Activated CD4-positive, alpha-beta T cell treated with anti-CD3 and anti-CD28 coated beads for 24 hours (primary cell): ENCODE measurements at regions not wholly inside any gene's neighbourhood (a gene's known extent, or its start where the extent isn't known, plus 50 kb on each side); places are given as distances from the start of the nearest gene placed in this dataset.
"Not testable (repeated sequence)": the region's sequence is repeated elsewhere in the genome, so short reads cannot be mapped to it uniquely, and the experiment has no call there.

Experiments used
- DNase-seq, 2 donors: peaks; one replicate each; pipeline ENCODE4 v3.0.0-alpha.2; 2020; ENCODE audit warnings: low read depth in 2 of 2

GRCh38 chr5:89218364-89218763, 335.4 kb upstream of the MEF2C start:
- DNase-seq, result no peak

- no peak for DNase-seq
These were observed 333.6 kb upstream of the MEF2C start for GRCh38 chr5:89216606-89217005.

GRCh38 chr5:89213573-89213972, 330.6 kb upstream of the MEF2C start:
- no peak for DNase-seq

- no peak for DNase-seq
These were observed 328.9 kb upstream of the MEF2C start for GRCh38 chr5:89211836-89212235.

- DNase-seq, result no peak
These were observed 325.8 kb upstream of the MEF2C start for GRCh38 chr5:89208811-89209210.

- DNase-seq, result no peak
These were observed 325.4 kb upstream of the MEF2C start for GRCh38 chr5:89208392-89208791.

GRCh38 chr5:89204756-89205155, 321.8 kb upstream of the MEF2C start:
- no peak for DNase-seq

- no peak for DNase-seq
These were observed 320.6 kb upstream of the MEF2C start for GRCh38 chr5:89203611-89204010.

GRCh38 chr5:89200899-89201298, 317.9 kb upstream of the MEF2C start:
- no peak for DNase-seq

- no peak for DNase-seq
These were observed 316.3 kb upstream of the MEF2C start for GRCh38 chr5:89199306-89199705.

- no peak for DNase-seq
These were observed 308.4 kb upstream of the MEF2C start for GRCh38 chr5:89191374-89191773.

GRCh38 chr5:89190515-89191265, 307.7 kb upstream of the MEF2C start:
- DNase-seq, result no peak

- DNase-seq, result no peak
These were observed 305.0 kb upstream of the MEF2C start for GRCh38 chr5:89187883-89188465.

GRCh38 chr5:89187268-89187667, 304.3 kb upstream of the MEF2C start:
- DNase-seq, result no peak

GRCh38 chr5:89181546-89181945, 298.6 kb upstream of the MEF2C start:
- no peak for DNase-seq

GRCh38 chr5:89179731-89180130, 296.7 kb upstream of the MEF2C start:
- no peak for DNase-seq

GRCh38 chr5:89178541-89178940, 295.6 kb upstream of the MEF2C start:
- no peak for DNase-seq

GRCh38 chr5:89173528-89173927, 290.5 kb upstream of the MEF2C start:
- DNase-seq, result no peak

GRCh38 chr5:89168766-89169165, 285.8 kb upstream of the MEF2C start:
- DNase-seq, result no peak

- not testable (repeated sequence) for DNase-seq
These were observed 281.7 kb upstream of the MEF2C start for GRCh38 chr5:89164703-89165102.

GRCh38 chr5:89156226-89156625, 273.2 kb upstream of the MEF2C start:
- DNase-seq, result no peak

GRCh38 chr5:89147031-89147430, 264.0 kb upstream of the MEF2C start:
- no peak for DNase-seq

GRCh38 chr5:89137148-89137547, 254.2 kb upstream of the MEF2C start:
- no peak for DNase-seq

GRCh38 chr5:89133975-89134374, 251.0 kb upstream of the MEF2C start:
- no peak for DNase-seq
